PFSK-1 (cell line): ENCODE measurements at regions not wholly inside any gene's neighbourhood (a gene's known extent, or its start where the extent isn't known, plus 50 kb on each side); places are given as distances from the start of the nearest gene placed in this dataset.

Experiments
- FOXP2 ChIP-seq: optimal IDR thresholded peaks from 2 replicates; pipeline ENCODE3; 2011; ENCODE audit warnings: borderline replicate concordance, control low read depth, inconsistent platforms; ENCODE audit not compliant: insufficient read depth; ENCODE audit errors: extremely low read length, extremely low read depth
- POLR2AphosphoS5 ChIP-seq: IDR thresholded peaks from 2 replicates; pipeline ENCODE4 v1.6.1; 2012; ENCODE audit warnings: low read depth, mild to moderate bottlenecking, control low read depth, low read length, moderate library complexity
- REST ChIP-seq, 2 experiments: IDR thresholded peaks; 2 replicates each; pipeline versions ENCODE4 v1.6.1 to v1.8.0; 2011 to 2012; ENCODE audit warnings: low read depth in 2 of 2, low read length in 2 of 2, control low read depth in 1 of 2, inconsistent platforms in 1 of 2, mild to moderate bottlenecking in 1 of 2, moderate library complexity in 1 of 2; ENCODE audit not compliant: insufficient read depth in 1 of 2
- SIN3A ChIP-seq: IDR thresholded peaks from 2 replicates; pipeline ENCODE4 v1.6.1; 2012; ENCODE audit warnings: mild to moderate bottlenecking, low read length, moderate library complexity, borderline replicate concordance; ENCODE audit not compliant: insufficient read depth
- TAF1 ChIP-seq: IDR thresholded peaks from 2 replicates; pipeline ENCODE4 v1.6.1; 2012; ENCODE audit warnings: low read length, control low read depth, borderline replicate concordance; ENCODE audit not compliant: insufficient read depth

GRCh38 chr13:90049989-90050671, 1297.4 kb upstream of the MIR17HG start:
- TF ChIP-seq REST (IDR thresholded peaks at IDR 0.05; ENCODE audit: insufficient read depth in 1 of 2, low read depth in 2 of 2, low read length in 2 of 2), result no peak
- no peak for TF ChIP-seq SIN3A
- TF ChIP-seq POLR2AphosphoS5, result no peak
- no peak for TF ChIP-seq FOXP2
- TF ChIP-seq TAF1, result no peak

DNA sequence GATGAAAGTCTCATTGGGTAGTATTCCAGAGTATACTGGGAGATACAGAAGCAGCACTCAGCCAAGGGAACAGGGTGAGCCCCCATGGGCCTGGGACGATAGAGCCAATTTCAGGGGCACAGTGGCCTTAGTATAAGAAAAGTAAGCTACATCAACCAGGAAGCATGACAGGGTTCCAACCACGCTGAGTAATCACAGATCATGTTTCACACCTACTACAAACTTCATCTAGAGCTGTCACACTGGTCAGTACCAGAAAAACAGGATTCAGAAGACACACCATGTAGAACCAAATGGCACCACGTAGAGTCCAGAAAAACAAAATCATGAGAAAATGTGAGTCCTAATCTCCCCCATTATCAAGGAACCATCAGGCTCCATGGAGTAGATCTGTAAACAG, 1292.4 kb upstream of the MIR17HG start:
- TF ChIP-seq POLR2AphosphoS5, result no peak
- no peak for TF ChIP-seq FOXP2
- no peak for TF ChIP-seq TAF1
- no peak for TF ChIP-seq REST (IDR thresholded peaks at IDR 0.05; ENCODE audit: insufficient read depth in 1 of 2, low read depth in 2 of 2, low read length in 2 of 2)
- no peak for TF ChIP-seq SIN3A

GRCh38 chr13:90055760-90056159, 1291.7 kb upstream of the MIR17HG start:
- no peak for TF ChIP-seq REST (IDR thresholded peaks at IDR 0.05; ENCODE audit: insufficient read depth in 1 of 2, low read depth in 2 of 2, low read length in 2 of 2)
- no peak for TF ChIP-seq FOXP2
- TF ChIP-seq TAF1, result no peak
- TF ChIP-seq SIN3A, result no peak
- no peak for TF ChIP-seq POLR2AphosphoS5

GRCh38 chr13:90068658-90069057, 1278.8 kb upstream of the MIR17HG start:
- no peak for TF ChIP-seq TAF1
- no peak for TF ChIP-seq SIN3A
- TF ChIP-seq REST (IDR thresholded peaks at IDR 0.05; ENCODE audit: insufficient read depth in 1 of 2, low read depth in 2 of 2, low read length in 2 of 2), result no peak
- TF ChIP-seq FOXP2, result no peak
- no peak for TF ChIP-seq POLR2AphosphoS5

DNA sequence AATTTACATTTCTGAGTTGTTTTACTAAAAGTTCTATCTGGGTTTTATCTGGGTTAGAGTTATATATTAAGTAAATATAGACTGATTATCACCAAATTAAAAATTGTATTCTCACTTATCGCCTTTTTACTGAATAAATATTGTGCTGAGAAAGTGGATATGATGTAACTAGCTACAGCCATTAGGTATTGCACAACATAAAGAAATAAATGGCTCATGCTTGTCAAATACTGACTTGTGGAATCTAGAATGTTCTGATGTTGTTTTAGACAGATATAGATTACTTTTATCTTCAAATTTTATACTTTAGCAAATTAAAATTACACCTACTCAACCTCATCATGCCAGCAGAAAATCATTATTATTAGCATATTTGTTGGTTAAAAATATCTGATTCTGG, 1277.1 kb upstream of the MIR17HG start:
- TF ChIP-seq SIN3A (no peak), FOXP2 (no peak), POLR2AphosphoS5 (no peak), TAF1 (no peak), REST (IDR thresholded peaks at IDR 0.05; ENCODE audit: insufficient read depth in 1 of 2, low read depth in 2 of 2, low read length in 2 of 2) (no peak)
